NOMO-1 (cell line): ENCODE measurements at regions not wholly inside any gene's neighbourhood (a gene's known extent, or its start where the extent isn't known, plus 50 kb on each side); places are given as distances from the start of the nearest gene placed in this dataset.

Source experiments
- DNase-seq, 2 experiments: peaks; one replicate each; lab custom pipeline; 2025; ENCODE audit not compliant: unreplicated experiment in 2 of 2; lab: John Stamatoyannopoulos, UW

DNA sequence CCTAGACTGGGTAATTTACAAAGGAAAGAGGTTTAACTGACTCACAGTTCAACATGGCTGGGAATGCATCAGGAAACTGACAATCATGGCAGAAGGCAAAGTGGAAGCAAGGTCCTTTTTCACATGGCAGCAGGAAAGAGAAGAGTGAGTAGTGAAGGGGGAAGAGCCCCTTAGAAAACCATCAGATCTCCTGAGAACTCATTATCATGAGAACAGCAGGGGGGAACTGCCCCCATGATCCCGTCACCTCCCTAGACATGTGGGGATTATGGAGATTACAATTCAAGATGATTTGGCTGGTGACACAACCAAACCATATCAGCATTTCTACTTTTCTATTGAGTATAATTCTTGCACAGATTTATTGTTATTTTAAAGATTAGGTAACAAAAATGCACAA lies 822.1 kb upstream of the FLRT2 start:
- DNase-seq: no peak

DNA sequence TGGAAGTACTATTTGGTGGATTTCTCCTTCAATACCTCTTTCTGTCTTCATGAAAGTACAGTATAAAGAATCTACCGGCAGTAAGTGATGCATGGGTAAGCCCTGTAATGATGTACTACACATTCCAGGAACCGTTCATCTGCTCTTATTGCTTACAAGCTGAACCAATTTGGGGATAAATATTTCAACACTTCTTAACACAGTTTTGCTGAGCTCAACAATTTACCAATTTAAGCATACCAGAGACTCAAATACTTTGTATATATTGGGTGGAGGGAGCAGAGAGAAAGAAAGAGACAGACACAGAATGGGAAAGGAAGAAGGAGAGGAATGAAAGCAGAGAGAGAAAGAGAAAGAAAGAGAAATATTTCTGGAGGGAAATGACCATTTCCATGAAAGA lies 821.1 kb upstream of the FLRT2 start:
- no peak for DNase-seq

DNA sequence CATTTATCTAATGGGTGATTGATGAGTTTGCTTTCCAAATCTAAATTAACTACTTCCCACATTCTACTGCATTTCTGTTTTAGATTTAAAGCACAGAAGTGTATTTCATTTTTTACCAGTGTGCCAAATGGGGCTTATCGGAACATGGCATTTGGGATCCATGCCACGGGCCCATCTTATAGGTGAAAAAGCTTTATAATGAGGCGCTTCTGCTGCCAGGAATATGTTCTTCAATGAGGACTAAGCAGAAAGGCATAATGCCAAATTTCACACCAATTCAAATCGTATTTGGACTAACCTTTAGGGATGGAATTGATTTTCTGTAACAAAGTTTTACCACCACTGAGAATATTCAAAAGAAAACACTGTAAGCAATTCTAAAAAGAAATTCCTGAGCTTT lies 803.5 kb upstream of the FLRT2 start:
- DNase-seq: no peak

DNA sequence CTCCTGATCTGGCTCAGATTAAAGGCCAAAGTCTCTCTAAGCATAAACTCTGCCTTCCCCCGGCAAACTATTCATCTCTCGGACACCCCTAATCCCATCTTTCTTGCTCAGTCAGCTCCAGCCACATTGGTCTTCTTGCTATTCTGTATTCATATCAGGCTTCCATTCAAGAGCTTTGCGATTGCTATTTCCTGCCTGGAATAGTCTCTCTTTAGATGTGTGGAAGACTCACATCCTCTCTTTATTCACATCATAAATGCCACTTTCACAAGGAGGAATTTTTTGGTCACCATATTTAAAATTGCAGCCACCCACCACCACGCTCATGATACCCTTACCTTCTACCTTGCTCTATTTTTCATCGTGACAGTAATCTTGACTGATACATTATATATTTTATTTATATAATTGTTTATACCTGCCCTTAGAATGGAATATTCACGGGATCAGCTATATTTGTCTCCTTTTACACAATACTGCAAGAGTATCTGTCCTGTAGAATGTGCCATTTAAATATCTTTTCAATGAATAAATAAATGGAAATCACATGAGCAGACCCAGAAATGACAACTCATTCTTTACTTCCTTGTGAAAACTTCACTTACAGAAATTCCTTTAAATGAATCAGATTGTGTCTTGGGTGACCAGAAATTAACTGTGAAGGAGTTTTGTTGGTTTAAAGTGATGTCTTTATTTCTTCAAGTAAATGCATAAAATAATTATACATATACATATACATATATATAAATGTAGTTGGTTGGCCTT lies 780.6 kb upstream of the FLRT2 start:
- no peak for DNase-seq

DNA sequence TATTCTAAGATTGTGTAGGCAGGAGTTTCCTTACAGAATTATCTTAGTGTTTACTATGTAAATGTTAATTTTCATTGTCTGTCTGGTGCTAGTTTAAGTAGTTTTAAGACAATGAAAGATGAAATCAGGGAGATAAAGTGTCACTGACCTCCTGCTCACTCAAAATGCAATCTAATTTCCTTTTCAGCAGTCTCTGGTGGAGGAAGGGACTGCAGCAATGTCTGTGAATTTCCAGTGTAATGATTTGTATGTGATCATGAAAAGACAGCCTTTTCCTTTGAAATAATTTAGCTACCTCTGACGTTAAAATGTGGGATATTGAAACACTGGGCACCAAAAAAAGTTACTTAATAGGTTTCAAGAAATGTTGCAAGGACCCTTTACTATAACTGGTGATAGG lies 779.7 kb upstream of the FLRT2 start:
- DNase-seq: no peak

DNA sequence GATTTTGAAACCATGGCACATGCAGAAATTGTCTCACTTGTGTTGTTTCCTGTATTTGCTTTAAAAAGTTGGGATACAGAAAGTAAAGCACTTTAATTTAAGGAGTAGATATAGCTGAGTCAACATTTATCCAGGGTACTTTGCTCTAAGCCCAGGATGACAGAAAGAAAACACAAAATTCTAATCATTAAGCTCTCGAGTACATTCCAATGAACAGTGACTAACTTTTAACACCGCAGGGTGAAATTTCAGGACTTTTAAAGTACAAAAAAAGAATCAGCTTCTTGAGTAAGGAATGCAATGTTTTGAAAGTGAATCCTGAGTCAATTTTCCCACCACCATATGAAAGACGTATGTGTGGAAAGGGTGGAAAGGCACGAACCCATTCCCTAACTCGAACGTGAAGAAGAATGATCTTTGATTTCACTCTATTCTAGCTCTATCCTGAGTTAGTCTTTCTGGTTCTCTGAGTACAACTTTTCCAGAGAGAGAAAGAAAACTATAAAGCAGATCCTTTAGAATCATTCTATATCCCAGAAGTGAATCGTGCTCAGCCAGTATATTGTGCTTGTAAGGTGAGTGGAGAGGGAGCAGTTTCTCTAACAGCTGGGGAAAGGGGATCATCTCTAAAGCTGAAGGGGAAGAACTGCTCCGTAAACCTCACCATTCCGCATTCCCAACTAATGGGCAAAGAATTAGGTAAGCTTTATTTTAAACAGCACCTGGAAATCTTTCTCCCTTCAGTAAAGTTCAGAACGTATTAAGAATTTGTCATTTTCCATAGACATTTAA lies 779.0 kb upstream of the FLRT2 start:
- DNase-seq: no peak

DNA sequence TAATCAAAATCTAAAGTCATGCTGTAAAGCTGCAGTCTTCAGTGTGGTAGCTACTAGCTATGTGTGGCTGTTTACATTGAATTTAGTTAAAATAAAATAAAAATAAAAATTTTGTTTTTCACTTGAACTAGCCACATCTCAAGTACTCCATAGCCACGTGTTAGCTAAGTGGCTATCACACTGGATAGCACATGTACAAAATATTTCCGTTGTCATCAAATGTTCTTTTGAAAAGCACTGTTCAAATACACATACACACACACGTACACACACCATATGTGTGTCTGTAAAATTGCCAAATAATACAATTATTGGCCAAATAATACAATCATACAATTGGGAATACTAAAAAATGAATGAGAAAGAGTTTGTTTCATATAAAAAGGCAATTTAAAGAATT lies 778.2 kb upstream of the FLRT2 start:
- no peak for DNase-seq

DNA sequence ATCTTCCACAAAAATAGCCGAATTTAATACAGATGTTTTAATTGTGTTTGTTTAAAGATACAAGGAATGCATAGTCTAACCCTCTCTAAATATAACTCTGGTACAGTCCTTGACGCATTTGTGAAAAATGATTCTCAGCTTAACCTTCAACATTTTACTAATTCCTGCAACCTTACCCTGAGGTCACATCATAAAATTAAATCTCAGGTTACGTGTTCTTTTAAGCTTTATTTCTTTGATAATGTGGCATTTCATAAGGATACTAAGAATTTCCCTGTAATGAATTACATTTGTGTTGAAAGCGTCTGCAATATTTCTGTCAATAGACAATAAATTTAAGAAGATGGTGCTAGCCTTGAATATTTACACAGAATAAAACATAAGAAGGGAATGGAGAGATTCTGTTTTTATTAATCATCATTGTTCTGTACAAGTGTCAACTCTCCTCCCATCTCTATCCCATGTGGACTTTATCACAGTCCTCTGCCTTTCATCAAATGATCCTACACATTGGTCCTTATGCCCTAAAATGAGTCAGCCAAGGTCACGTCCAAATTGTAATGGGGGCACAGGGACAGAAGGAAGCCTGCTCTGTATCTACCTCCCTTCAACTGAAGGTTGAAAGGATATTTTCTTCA lies 769.3 kb upstream of the FLRT2 start:
- no peak for DNase-seq

DNA sequence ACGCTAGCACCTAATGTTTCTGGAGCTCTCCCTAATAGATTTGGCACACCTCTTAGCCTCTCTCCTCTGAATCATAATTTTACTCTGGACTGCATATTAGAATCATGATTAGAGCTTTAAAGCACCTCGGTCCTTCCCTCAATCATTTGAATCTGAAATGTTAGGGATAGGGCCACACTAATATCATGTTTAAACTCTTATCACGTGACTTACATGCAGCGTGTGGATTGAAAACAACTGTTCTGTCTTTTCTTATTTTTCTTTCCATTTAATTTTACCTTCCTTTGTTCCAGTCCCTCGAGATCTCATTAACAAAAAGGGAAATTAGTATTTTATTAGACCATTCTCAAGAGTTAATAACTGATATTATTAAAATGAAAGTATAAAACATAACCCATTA lies 762.5 kb upstream of the FLRT2 start:
- DNase-seq: no peak

DNA sequence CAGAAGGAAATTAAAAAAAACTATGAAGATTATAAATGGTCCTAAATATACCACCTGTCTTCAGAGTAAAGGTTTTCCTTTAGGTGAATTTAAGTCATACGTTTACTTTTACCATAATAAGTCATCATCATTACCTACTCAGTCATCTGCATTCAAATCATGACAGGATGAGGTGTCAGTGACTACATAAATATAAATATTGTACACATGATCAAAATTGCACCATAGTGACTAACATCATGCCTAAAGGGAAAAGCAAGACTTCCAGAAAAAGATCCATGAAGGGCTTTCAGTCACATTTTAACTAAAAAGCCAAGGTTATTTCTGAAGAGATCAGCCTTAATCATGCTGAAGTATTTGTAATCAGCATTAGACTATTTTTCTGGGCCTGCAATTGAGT lies 759.9 kb upstream of the FLRT2 start:
- DNase-seq: no peak

DNA sequence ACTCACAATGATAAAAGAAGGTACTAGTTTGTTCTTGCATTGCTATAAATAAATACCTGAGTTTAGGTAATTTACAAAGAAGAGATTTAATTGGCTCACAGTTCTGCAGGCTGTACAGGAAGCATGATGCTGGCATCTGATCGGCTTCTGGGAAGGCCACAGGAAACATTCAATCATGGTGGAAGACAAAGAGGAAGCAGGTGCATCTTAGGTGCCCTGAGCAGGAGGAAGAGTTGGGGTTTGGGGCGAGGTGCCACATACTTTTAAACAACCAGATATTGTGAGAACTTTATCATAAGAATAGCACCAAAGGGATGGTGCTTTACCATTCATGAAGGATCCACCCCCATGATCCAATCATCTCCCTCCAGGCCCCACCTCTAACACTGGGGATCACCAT lies 752.6 kb upstream of the FLRT2 start:
- DNase-seq: no peak

DNA sequence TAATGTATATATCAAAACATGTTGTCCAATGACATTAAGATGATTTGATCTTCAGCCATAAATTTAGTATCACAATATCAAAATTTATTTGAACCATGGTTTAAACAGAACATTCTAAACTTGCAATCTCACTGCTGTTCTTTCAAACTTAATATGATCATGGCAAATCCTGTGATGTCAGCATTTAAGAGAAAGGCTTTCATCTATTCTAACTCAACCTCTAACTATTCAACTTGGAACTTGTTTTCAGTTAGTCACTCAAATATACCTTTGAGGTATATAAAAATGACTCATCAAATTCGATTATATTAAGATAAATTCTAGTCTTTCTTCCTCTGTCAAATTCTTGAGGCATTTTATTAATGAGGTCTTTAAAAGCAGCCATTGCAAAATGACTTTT lies 747.0 kb upstream of the FLRT2 start:
- DNase-seq: no peak

DNA sequence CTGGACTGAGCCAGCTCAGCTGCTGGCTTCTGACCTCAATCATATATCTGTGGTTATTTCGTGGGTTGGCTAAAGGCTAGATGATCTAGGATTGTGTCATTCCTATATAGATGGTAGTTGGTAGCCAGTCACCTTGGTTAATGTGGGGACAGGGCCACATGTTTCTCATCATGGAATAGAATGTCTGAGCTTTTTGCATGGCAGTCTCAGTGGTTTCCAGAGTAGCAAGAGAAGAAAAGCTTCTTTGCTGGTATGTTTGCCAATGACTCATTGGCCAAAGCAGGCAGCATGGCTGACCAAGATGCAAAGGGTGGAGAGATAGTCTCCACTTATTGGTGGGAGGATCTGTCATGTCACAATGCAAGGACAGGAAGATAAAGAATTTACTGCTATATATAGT lies 746.4 kb upstream of the FLRT2 start:
- no peak for DNase-seq

DNA sequence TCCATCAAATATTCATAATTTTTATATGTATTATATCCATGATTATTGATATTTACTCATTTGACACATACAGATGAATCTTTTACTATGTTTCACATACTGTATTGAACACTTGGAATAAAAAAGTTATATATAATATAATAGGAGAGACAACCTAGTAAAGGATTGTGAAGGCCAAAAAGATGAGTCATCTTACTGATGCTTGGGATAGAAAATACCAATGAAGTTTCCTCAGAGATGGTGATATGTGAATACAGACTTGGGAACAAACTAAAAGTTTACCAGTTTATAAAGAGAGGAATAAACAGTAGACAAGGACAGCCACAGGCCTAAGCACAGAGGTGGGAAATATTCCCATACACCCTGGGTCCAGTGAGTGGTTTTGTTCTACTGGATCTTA lies 743.9 kb upstream of the FLRT2 start:
- no peak for DNase-seq

DNA sequence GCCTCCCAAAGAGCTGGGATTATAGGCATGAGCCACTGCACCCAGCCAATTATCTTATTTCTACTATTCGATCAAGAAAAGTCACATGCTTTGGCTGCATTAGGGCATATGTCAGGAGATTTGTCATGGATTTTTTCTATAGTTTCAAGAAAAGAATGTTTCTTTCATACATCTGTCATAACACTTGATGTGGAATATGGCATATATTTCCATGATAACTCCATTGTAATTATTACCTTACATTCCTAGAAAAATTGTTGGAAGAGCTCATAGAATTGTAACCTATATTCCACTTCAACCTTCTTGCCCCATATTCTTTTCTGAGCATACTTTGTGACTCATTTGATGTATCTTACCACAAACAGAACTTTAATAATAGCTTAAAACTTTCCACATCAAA lies 740.9 kb upstream of the FLRT2 start:
- no peak for DNase-seq

DNA sequence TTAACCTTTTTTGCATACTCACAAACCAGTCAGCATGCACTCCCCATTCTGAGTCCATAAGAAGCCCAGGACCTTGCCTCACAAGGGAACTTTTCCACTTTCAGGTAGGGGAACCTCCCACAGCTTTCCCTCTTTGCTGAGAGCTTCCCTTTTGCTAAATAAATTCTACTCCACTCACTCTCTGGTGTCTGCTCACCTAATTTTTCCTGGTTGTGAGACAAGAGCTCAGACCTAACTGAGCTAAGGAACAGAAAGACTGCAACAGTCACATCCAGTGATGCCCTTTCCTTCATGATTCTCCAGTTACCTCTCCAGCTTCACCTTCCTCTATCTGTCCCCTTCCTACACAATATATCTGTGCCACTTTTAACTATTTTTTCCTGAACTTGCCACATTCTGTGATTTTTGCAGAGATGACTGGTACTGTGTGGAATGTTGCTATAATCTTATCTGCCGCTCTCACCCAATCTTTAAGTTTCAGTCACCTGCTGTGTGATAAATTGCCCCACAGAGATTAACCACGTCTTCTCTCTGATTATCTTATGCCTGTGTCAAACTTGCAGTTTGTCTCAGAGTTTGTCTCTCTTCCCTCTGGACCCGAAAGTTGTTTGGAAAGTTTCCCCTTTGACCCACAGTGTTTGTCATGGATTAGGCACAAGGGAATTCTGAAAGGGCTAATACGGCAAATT lies 737.1 kb upstream of the FLRT2 start:
- no peak for DNase-seq

DNA sequence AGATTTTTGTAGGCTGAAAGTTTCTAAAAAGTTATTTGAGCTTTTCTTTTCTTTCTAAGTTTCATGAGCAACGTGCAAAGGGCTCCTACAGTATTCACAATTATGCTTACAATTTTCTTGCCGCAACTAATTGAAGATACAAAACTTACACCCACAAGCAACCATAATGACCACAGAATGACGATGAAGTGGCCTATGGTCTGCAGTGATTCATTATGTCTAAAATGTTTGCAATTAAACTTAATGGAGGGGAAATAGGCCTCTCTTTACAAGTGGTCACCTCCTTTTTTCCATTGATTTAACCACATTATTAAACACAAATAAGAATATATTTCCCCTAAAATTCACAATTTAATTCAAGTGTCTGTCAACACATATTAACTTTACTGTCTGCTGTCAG lies 732.6 kb upstream of the FLRT2 start:
- DNase-seq: no peak

DNA sequence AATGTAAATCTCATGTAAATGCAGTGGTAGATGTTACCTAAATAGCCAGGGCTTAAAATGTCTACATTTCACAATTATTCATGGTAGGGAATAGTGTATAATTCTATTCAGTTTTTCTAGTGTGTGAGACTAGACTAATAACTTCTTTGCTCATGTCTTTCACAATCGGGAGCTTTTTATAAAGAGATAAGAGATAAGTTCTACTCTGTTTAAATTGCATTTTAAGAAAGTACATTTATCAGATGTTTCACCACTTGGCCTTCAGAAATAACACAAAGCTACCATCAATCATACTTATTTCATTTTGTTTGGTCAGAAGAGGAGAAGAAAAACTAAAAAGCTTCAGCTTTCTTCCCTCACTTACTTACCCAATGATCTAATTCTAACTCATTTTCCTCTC lies 725.5 kb upstream of the FLRT2 start:
- DNase-seq: no peak

DNA sequence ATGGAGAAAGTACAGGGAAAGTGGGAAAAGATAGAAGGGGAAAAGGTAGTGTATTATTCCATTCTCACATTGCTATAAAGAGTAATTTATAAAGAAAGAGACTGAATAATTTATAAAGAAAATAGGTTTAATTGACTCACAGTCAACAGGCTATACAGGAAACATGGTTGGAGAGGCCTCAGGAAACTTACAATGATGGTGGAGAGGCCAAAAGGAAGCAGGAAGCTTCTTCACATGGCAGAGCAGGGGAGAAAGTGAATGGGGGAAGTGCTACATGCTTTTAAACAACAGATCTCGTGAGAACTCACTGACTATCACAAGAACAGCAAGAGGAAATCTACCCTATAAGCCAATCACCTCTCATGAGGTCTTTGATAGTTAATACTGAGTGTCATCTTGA lies 725.0 kb upstream of the FLRT2 start:
- no peak for DNase-seq

DNA sequence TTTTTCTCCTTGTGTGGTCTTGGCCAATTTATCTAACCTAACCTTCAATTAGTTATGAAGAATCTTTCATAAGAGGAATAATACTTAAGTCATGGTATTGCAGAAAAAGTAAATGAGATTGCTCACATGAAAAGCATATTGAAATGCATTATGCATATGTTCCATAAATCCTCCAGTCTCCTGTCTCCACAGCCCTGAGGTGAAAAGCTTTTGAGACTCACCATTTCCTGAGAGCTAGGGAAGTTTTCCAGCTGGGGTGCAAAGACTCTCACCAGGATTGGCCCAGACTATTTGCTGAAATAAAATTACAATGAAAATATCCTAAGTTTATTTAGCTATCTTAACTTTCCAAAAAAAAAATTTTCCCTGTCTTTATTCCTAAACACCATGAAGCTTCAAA lies 723.8 kb upstream of the FLRT2 start:
- no peak for DNase-seq

DNA sequence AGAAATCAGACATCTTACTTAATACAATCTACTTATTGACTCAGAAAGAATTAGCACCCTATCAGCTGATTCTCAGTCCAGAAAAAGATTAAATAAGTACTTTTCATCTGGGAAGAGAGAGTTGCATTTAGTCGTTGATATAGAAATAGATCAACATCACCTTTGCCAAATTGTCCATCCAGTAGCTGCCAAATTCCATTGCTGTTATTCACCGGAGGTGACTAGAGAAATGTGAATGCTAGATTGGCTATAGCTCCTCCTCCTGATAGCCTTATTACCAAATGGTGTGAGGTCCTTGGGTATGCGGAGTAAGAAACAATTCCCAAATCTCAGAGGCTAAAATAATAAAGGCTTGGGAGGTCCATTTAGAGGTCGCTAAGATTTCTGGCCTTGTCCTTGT lies 723.3 kb upstream of the FLRT2 start:
- DNase-seq: no peak
